T-helper 2 cell treated with Interferon-gamma antibody and Interleukin-4, amounts not matched to agents 100 ng/mL and 5 ng/mL, for 36 hours (primary cell): ENCODE measurements at regions not wholly inside any gene's neighbourhood (a gene's known extent, or its start where the extent isn't known, plus 50 kb on each side); places are given as distances from the start of the nearest gene placed in this dataset.
"Not testable (repeated sequence)": the region's sequence is repeated elsewhere in the genome, so short reads cannot be mapped to it uniquely, and the experiment has no call there.

ENCODE experiments used
- intact Hi-C: fragments of 100-400 bp; cut with micrococcal nuclease; formaldehyde crosslinking; loops from one replicate; pipeline ENCODE4 v1.15.1; 2023

GRCh38 chr2:192536922-192537624, 342.3 kb upstream of the TMEFF2 start:
- intact Hi-C loops = no loop called here

- intact Hi-C loops = no loop called here
Observed at GRCh38 chr2:192535956-192536921, 341.5 kb upstream of the TMEFF2 start.

GRCh38 chr2:192534072-192534471, 339.3 kb upstream of the TMEFF2 start:
- intact Hi-C loops = no loop called here

GRCh38 chr2:192524642-192525251, 330.0 kb upstream of the TMEFF2 start:
- intact Hi-C loops = not testable (repeated sequence)

GRCh38 chr2:192524214-192524613, 329.5 kb upstream of the TMEFF2 start:
- intact Hi-C loops = not testable (repeated sequence)

GRCh38 chr2:192515937-192516336, 321.2 kb upstream of the TMEFF2 start:
- intact Hi-C loops = no loop called here

GRCh38 chr2:192513575-192513974, 318.8 kb upstream of the TMEFF2 start:
- intact Hi-C loops = no loop called here

- intact Hi-C loops = not testable (repeated sequence)
Observed at GRCh38 chr2:192507836-192508450, 313.2 kb upstream of the TMEFF2 start.

- intact Hi-C loops = no loop called here
Observed at GRCh38 chr2:192500550-192501200, 305.9 kb upstream of the TMEFF2 start.

- intact Hi-C loops = no loop called here
Observed at GRCh38 chr2:192499476-192499875, 304.7 kb upstream of the TMEFF2 start.

- intact Hi-C loops = no loop called here
Observed at GRCh38 chr2:192498747-192499146, 304.0 kb upstream of the TMEFF2 start.

GRCh38 chr2:192488158-192488557, 293.4 kb upstream of the TMEFF2 start:
- intact Hi-C loops = not testable (repeated sequence)

- intact Hi-C loops = no loop called here
Observed at GRCh38 chr2:192487636-192488035, 292.9 kb upstream of the TMEFF2 start.

GRCh38 chr2:192484903-192485302, 290.2 kb upstream of the TMEFF2 start:
- intact Hi-C loops = no loop called here

GRCh38 chr2:192480984-192481383, 286.3 kb upstream of the TMEFF2 start:
- intact Hi-C loops = no loop called here

- intact Hi-C loops = no loop called here
Observed at GRCh38 chr2:192473331-192473730, 278.6 kb upstream of the TMEFF2 start.

GRCh38 chr2:192471982-192472381, 277.2 kb upstream of the TMEFF2 start:
- intact Hi-C loops = no loop called here

- intact Hi-C loops = no loop called here
Observed at GRCh38 chr2:192469612-192470011, 274.9 kb upstream of the TMEFF2 start.

- intact Hi-C loops = no loop called here
Observed at GRCh38 chr2:192467953-192468660, 273.4 kb upstream of the TMEFF2 start.

- intact Hi-C loops = no loop called here
Observed at GRCh38 chr2:192465141-192465540, 270.4 kb upstream of the TMEFF2 start.
